A549 (cell line): ENCODE measurements at regions not wholly inside any gene's neighbourhood (a gene's known extent, or its start where the extent isn't known, plus 50 kb on each side); places are given as distances from the start of the nearest gene placed in this dataset.

Source experiments
- ATAC-seq, 2 experiments: fragments of 200-7000 bp in 1 of 2; fragments of >200 bp in 1 of 2; cut with Nextera tagmentation in 1 of 2; cut with Tn5 transposase in 1 of 2; 3 replicates each; pipeline versions ENCODE4 v1.8.0 to v1.9.1; 2018 to 2020; ENCODE audit warnings: mild to moderate bottlenecking in 1 of 2, moderate library complexity in 1 of 2
- CTCF ChIA-PET: fragments of 300-600 bp; sonication (Branson Sonifier 250); formaldehyde crosslinking; extraction: SDS; loops from one replicate; lab custom pipeline; 2021; ENCODE audit warnings: antibody characterized with exemption, inconsistent platforms; lab: Yijun Ruan, JAX
- POLR2A ChIA-PET: fragments of 350-600 bp; formaldehyde crosslinking; extraction: SDS; loops from one replicate; lab custom pipeline; 2021; ENCODE audit warnings: antibody characterized with exemption, inconsistent platforms; lab: Yijun Ruan, JAX
- DNase-seq, 2 experiments: peaks; one replicate each; pipeline versions ENCODE4 v3.0.0 to v3.0.0-alpha.2; 2011 to 2016; ENCODE audit warnings: low read depth in 1 of 2, low spot score in 1 of 2
- FAIRE-seq: peaks from 2 replicates; lab custom pipeline; 2011; peaks lifted over from hg19 to GRCh38; lab: Jason Lieb, UNC
- H3K27ac ChIP-seq, 2 experiments: fragments of >200 bp; sonication (Bioruptor Twin); formaldehyde crosslinking; 3 replicates each; pipeline ENCODE4 v1.5.1; 2016 to 2017
- H3K4me1 ChIP-seq: fragments of >200 bp; sonication (Bioruptor Twin); formaldehyde crosslinking; 3 replicates; pipeline ENCODE4 v1.6.1; 2016
- H3K4me2 ChIP-seq: fragments of >200 bp; sonication (Bioruptor Twin); formaldehyde crosslinking; 3 replicates; pipeline ENCODE4 v1.6.1; 2016
- H3K4me3 ChIP-seq: fragments of >200 bp; sonication (Bioruptor Twin); formaldehyde crosslinking; 3 replicates; pipeline ENCODE4 v1.5.1; 2016
- H3K9me3 ChIP-seq: fragments of >200 bp; sonication (Bioruptor Twin); formaldehyde crosslinking; 3 replicates; pipeline ENCODE4 v1.6.1; 2016
- BHLHE40 ChIP-seq: IDR thresholded peaks from 2 replicates; pipeline ENCODE4 v1.6.1; 2012; ENCODE audit warnings: low read depth, low read length, inconsistent platforms
- CBX2 ChIP-seq: fragments of 200-600 bp; sonication (generic); IDR thresholded peaks from 2 replicates; pipeline ENCODE4 v1.6.1; 2016; ENCODE audit warnings: low read depth, mild to moderate bottlenecking, borderline replicate concordance
- CBX8 ChIP-seq: fragments of 200-600 bp; sonication (generic); IDR thresholded peaks from 2 replicates; pipeline ENCODE4 v1.6.1; 2016
- CEBPB ChIP-seq, 2 experiments: fragments of >200 bp in 1 of 2; sonication (Bioruptor Twin) in 1 of 2; formaldehyde crosslinking in 1 of 2; IDR thresholded peaks; 2 replicates each; pipeline ENCODE4 v1.6.1; 2012 to 2016
- EHF ChIP-seq: fragments of 250-450 bp; sonication (Bioruptor Pico); IDR thresholded peaks from 2 replicates; pipeline ENCODE4 v1.5.0; 2020; ENCODE audit warnings: mild to moderate bottlenecking
- EHMT2 ChIP-seq: fragments of 200-600 bp; sonication (generic); IDR thresholded peaks from 2 replicates; pipeline ENCODE4 v1.6.1; 2016; ENCODE audit warnings: antibody characterized with exemption, low read depth, mild to moderate bottlenecking, moderate library complexity
- EP300 ChIP-seq, 2 experiments: fragments of >200 bp; sonication (Bioruptor Twin); formaldehyde crosslinking; IDR thresholded peaks; 2 replicates in 1 of 2; 3 replicates in 1 of 2; pipeline ENCODE4 v1.6.1; 2016 to 2017
- FOSB ChIP-seq: fragments of 250-450 bp; sonication (Bioruptor Pico); IDR thresholded peaks from 2 replicates; pipeline ENCODE4 v1.5.0; 2020; ENCODE audit warnings: mild to moderate bottlenecking, moderate library complexity
- FOSL2 ChIP-seq, 2 experiments: fragments of 450-650 bp in 1 of 2; fragments of >200 bp in 1 of 2; sonication (Bioruptor Twin) in 1 of 2; formaldehyde crosslinking; IDR thresholded peaks; 2 replicates each; pipeline versions ENCODE4 v1.5.0 to v1.6.1; 2016 to 2020; ENCODE audit warnings: mild to moderate bottlenecking in 1 of 2, moderate library complexity in 1 of 2
- GATA3 ChIP-seq: IDR thresholded peaks from 2 replicates; pipeline ENCODE4 v1.6.1; 2012; ENCODE audit warnings: borderline replicate concordance
- HDAC2 ChIP-seq: fragments of 200-600 bp; sonication (generic); IDR thresholded peaks from 2 replicates; pipeline ENCODE4 v1.6.1; 2016
- JUNB ChIP-seq: fragments of >200 bp; sonication (Bioruptor Twin); formaldehyde crosslinking; IDR thresholded peaks from 2 replicates; pipeline ENCODE4 v1.6.1; 2016
- MAZ ChIP-seq: fragments of 150-350 bp; IDR thresholded peaks from 2 replicates; pipeline ENCODE4 v1.6.1; 2014; ENCODE audit warnings: antibody characterized with exemption, low read depth, low read length, borderline replicate concordance
- NPAS2 ChIP-seq: fragments of 250-450 bp; sonication (Bioruptor Pico); IDR thresholded peaks from 2 replicates; pipeline ENCODE4 v1.8.0; 2022; ENCODE audit warnings: mild to moderate bottlenecking, moderate library complexity, borderline replicate concordance
- RCOR1 ChIP-seq: fragments of 150-350 bp; IDR thresholded peaks from 2 replicates; pipeline ENCODE4 v1.6.1; 2014; ENCODE audit warnings: antibody characterized with exemption, low read length, low read depth
- RFX5 ChIP-seq: fragments of 450-650 bp; IDR thresholded peaks from 2 replicates; pipeline ENCODE4 v1.7.1; 2014; ENCODE audit warnings: antibody characterized with exemption, mild to moderate bottlenecking, moderate library complexity
- RNF2 ChIP-seq: fragments of 200-600 bp; sonication (generic); IDR thresholded peaks from 2 replicates; pipeline ENCODE4 v1.6.1; 2016; ENCODE audit warnings: low read depth, mild to moderate bottlenecking, antibody characterized with exemption, moderate library complexity, borderline replicate concordance
- TP53 ChIP-seq: fragments of 250-450 bp; sonication (Bioruptor Pico); IDR thresholded peaks from 2 replicates; pipeline ENCODE4 v1.5.0; 2021; ENCODE audit warnings: mild to moderate bottlenecking, moderate library complexity
- ZSCAN20 ChIP-seq: fragments of 250-450 bp; sonication (Bioruptor Pico); IDR thresholded peaks from 2 replicates; pipeline ENCODE4 v1.8.0; 2022; ENCODE audit warnings: mild to moderate bottlenecking, moderate library complexity
- WGBS: methylation state at CpG from one replicate; pipeline ENCODE4 v1.1.6; 2017; ENCODE audit errors: missing lambda C conversion rate; 5-methylcytosine and 5-hydroxymethylcytosine counted together
- TF ChIP-seq, protein P1 (sequence below): IDR thresholded peaks from 2 replicates; pipeline ENCODE4 v1.6.1; 2012; ENCODE audit warnings: low read depth, borderline replicate concordance
- TF ChIP-seq, protein P2 (sequence below): IDR thresholded peaks from 2 replicates; pipeline ENCODE4 v1.6.1; 2012
- TF ChIP-seq, protein P3 (sequence below): fragments of 450-650 bp; IDR thresholded peaks from 2 replicates; pipeline ENCODE4 v1.6.1; 2014; ENCODE audit warnings: antibody characterized with exemption
- TF ChIP-seq, protein P4 (sequence below): fragments of 250-450 bp; sonication (Bioruptor Pico); IDR thresholded peaks from 2 replicates; pipeline ENCODE4 v1.5.0; 2020; ENCODE audit warnings: low read depth, mild to moderate bottlenecking, moderate library complexity

DNA sequence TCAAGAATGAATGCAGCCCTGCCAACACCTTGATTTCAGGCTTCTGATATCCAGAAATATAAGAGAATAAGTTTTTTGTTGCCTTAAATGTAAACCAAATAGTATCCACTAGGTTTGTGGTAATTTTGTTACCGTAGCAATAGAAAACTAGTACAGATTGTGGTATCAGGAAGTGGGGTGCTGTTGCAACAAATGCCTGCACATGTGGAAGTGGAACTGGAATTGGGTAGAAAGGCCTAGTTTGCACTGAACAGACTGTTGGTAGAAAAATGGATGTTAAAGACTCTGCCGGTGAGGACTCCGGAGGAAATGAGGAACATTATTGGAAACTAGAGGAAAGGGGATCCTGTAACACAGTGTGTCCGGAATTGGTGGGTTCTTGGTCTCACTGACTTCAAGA, 145.8 kb upstream of the MGAT5 start:
- Histone ChIP-seq H3K4me3 (no peak overlapping the region), H3K4me1 (no peaks in the 10 kb centered on the region), H3K4me2 (no peak overlapping the region), H3K27ac (no peak overlapping the region), H3K9me3 (peaks cover 8% of the 10 kb centered on the region; the same call in 2 of the 3 replicates)
- WGBS: 67% methylated on average over 4 of the region's 4 CpGs
- CTCF ChIA-PET: interaction anchor here (1.3 to 1.8 kb wide), 2 partner anchors 10 to 342 kb away, joined by 3 to 6 read pairs; no protein-coding TSS in a partner anchor
- DNase-seq: no peak
- no peak for ATAC-seq
- FAIRE-seq: no peak
- POLR2A ChIA-PET: no interaction called here
- TF ChIP-seq RCOR1 (no peak), CBX8 (no peak), ZSCAN20 (CRISPR knock-in tag) (no peak), EP300 (IDR thresholded peaks at IDR 0.05) (no peak)

DNA sequence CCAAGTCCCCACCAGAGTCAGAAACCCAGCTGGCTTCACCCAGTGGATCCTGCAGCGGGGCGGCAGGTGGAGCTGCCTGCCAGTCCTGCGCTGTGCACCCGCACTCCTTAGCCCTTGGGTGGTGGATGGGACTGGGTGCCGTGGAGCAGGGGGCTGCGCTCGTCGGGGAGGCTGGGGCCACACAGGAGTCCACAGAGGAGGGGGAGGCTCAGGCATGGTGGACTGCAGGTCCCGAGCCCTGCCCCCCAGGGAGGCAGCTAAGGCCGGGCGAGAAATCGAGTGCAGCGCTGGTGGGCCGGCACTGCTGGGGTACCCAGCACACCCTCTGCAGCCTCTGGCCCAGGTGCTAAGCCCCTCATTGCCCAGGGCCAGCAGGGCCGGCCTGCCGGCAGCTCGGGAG, 144.6 kb upstream of the MGAT5 start:
- ATAC-seq (no peak), FAIRE-seq (no peak), DNase-seq (no peak)
- Histone ChIP-seq H3K4me1 (no peaks in the 10 kb centered on the region), H3K4me3 (no peak overlapping the region), H3K27ac (no peak overlapping the region), H3K9me3 (peaks cover 8% of the 10 kb centered on the region; the same call in 2 of the 3 replicates), H3K4me2 (no peak overlapping the region)
- POLR2A ChIA-PET: no interaction called here
- CTCF ChIA-PET: interaction anchor here (0.8 to 1.8 kb wide), 6 partner anchors 9 to 342 kb away, joined by 3 to 6 read pairs (median 4); no protein-coding TSS in a partner anchor
- WGBS: 89% methylated on average over 3 of the region's 17 CpGs
- no peak for TF ChIP-seq TP53 (CRISPR knock-in tag)
- TF ChIP-seq EHMT2: no peak
- TF ChIP-seq GATA3: no peak
- TF ChIP-seq CEBPB (IDR thresholded peaks at IDR 0.05): no peak
- TF ChIP-seq, protein P1, sequence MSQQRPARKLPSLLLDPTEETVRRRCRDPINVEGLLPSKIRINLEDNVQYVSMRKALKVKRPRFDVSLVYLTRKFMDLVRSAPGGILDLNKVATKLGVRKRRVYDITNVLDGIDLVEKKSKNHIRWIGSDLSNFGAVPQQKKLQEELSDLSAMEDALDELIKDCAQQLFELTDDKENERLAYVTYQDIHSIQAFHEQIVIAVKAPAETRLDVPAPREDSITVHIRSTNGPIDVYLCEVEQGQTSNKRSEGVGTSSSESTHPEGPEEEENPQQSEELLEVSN: no peak
- no peak for TF ChIP-seq HDAC2
- no peak for TF ChIP-seq CBX8
- TF ChIP-seq NPAS2: no peak
- TF ChIP-seq, protein P2, sequence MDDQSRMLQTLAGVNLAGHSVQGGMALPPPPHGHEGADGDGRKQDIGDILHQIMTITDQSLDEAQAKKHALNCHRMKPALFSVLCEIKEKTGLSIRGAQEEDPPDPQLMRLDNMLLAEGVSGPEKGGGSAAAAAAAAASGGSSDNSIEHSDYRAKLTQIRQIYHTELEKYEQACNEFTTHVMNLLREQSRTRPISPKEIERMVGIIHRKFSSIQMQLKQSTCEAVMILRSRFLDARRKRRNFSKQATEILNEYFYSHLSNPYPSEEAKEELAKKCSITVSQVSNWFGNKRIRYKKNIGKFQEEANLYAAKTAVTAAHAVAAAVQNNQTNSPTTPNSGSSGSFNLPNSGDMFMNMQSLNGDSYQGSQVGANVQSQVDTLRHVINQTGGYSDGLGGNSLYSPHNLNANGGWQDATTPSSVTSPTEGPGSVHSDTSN: no peak
- no peak for TF ChIP-seq BHLHE40

DNA sequence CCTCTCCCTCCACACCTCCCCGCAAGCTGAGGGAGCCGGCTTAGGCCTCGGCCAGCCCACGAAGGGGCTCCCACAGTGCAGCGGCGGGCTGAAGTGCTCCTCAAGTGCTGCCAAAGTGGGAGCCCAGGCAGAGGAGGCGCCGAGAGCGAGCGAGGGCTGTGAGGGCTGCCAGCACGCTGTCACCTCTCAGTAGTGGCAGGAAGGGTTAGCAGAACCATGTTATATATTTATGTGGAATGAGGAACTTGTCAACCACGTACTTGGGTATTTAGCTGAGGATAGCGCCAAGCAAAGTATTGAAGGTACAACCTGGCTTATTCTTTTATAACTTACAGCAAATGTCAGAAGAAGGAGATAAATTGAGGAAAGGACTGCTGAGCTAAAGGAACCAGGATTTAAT, 144.1 kb upstream of the MGAT5 start:
- no peak overlapping the region for H3K27ac ChIP-seq
- no peak overlapping the region for H3K4me2 ChIP-seq
- no peak overlapping the region for H3K4me3 ChIP-seq
- ChIA-PET CTCF (interaction anchor here (0.6 to 1.8 kb wide), 7 partner anchors 8 to 382 kb away, joined by 3 to 6 read pairs (median 4); no protein-coding TSS in a partner anchor), POLR2A (no interaction called here)
- WGBS: 73% methylated on average over 13 of the region's 13 CpGs
- no peaks in the 10 kb centered on the region for H3K4me1 ChIP-seq
- no peak for DNase-seq
- peaks cover 8% of the 10 kb centered on the region; the same call in 2 of the 3 replicates for H3K9me3 ChIP-seq
- no peak for ATAC-seq
- TF ChIP-seq ZSCAN20 (CRISPR knock-in tag) (no peak), EHF (no peak), RNF2 (no peak), MAZ (no peak), FOSB (no peak)
- TF ChIP-seq, all 56 proteins: peak for 0
- FAIRE-seq: no peak

DNA sequence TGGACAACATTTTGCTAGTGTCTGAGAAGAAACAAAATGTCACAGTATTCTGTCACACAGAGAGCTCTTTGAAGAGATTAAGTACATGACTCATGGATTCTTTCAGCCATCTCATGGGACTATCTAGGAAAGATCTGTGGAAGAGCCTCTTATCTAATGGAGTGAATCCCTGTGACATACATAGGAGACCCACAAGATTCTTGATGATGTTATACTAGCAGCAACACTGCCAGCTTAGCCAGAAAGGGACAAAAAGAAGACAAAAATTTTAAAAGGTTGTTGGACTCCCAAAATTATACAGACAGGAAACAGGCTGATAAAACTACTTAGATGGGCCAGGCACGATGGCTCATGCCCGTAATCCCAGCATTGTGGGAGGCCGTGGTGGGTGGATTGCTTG, 143.3 kb upstream of the MGAT5 start:
- no peak overlapping the region for H3K4me2 ChIP-seq
- ATAC-seq (no peak), FAIRE-seq (no peak), DNase-seq (no peak)
- peaks cover 8% of the 10 kb centered on the region; the same call in 2 of the 3 replicates for H3K9me3 ChIP-seq
- CTCF ChIA-PET: interaction anchor here (1.0 to 1.8 kb wide), 4 partner anchors 14 to 341 kb away, joined by 3 to 6 read pairs (median 4); no protein-coding TSS in a partner anchor
- WGBS: 38% methylated on average over 3 of the region's 3 CpGs
- H3K27ac ChIP-seq: no peak overlapping the region
- TF ChIP-seq TP53 (CRISPR knock-in tag) (no peak), JUNB (no peak), GATA3 (no peak), CBX2 (no peak), FOSL2 (IDR thresholded peaks at IDR 0.05) (no peak), FOSL2 (CRISPR knock-in tag; IDR thresholded peaks at IDR 0.05) (no peak), FOSB (no peak), RFX5 (no peak), CEBPB (IDR thresholded peaks at IDR 0.05) (no peak)
- TF ChIP-seq, protein P3, sequence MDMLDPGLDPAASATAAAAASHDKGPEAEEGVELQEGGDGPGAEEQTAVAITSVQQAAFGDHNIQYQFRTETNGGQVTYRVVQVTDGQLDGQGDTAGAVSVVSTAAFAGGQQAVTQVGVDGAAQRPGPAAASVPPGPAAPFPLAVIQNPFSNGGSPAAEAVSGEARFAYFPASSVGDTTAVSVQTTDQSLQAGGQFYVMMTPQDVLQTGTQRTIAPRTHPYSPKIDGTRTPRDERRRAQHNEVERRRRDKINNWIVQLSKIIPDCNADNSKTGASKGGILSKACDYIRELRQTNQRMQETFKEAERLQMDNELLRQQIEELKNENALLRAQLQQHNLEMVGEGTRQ: no peak
- TF ChIP-seq, protein P4, sequence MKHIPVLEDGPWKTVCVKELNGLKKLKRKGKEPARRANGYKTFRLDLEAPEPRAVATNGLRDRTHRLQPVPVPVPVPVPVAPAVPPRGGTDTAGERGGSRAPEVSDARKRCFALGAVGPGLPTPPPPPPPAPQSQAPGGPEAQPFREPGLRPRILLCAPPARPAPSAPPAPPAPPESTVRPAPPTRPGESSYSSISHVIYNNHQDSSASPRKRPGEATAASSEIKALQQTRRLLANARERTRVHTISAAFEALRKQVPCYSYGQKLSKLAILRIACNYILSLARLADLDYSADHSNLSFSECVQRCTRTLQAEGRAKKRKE (CRISPR knock-in tag): no peak
- POLR2A ChIA-PET: no interaction called here
- H3K4me3 ChIP-seq: no peak overlapping the region
- H3K4me1 ChIP-seq: no peaks in the 10 kb centered on the region
